Transverse colon (tissue), 4 donors: ENCODE measurements at regions not wholly inside any gene's neighbourhood (a gene's known extent, or its start where the extent isn't known, plus 50 kb on each side); places are given as distances from the start of the nearest gene placed in this dataset.

Experiments
- DNase-seq: peaks from one replicate; pipeline ENCODE4 v3.0.0-alpha.2; 2019
- H3K27ac ChIP-seq, 4 donors: fragments of 200-600 bp; sonication (generic); 2 replicates each; pipeline ENCODE4 v1.5.1; 2016 to 2018; ENCODE audit warnings: inconsistent platforms in 4 of 4
- H3K27me3 ChIP-seq: fragments of 200-600 bp; sonication (generic); 2 replicates; pipeline ENCODE4 v1.5.1; 2017; ENCODE audit warnings: inconsistent platforms
- H3K36me3 ChIP-seq, 4 donors: fragments of 200-600 bp; sonication (generic); 2 replicates each; pipeline ENCODE4 v1.5.1; 2017 to 2019; ENCODE audit warnings: inconsistent platforms in 4 of 4
- H3K4me1 ChIP-seq, 4 donors: fragments of 200-600 bp; sonication (generic); 2 replicates each; pipeline ENCODE4 v1.5.1; 2017 to 2020; ENCODE audit warnings: inconsistent platforms in 4 of 4
- H3K4me3 ChIP-seq, 4 donors: fragments of 200-600 bp; sonication (generic); 1 replicate in 1 of 4; 2 replicates in 3 of 4; pipeline versions ENCODE4 v1.5.1 to v1.6.1; 2017 to 2019; ENCODE audit warnings: inconsistent platforms in 4 of 4
- H3K9me3 ChIP-seq, 2 donors: fragments of 200-600 bp; sonication (generic); 2 replicates each; pipeline ENCODE4 v1.5.1; 2017 to 2019; ENCODE audit warnings: inconsistent platforms in 2 of 2
- CTCF ChIP-seq, 5 experiments: fragments of 200-600 bp in 3 of 5; fragments of 450-650 bp in 2 of 5; sonication (generic) in 3 of 5; IDR thresholded peaks; 1 replicate in 2 of 5; 2 replicates in 3 of 5; pipeline ENCODE4 v1.5.1; 2016 to 2017; ENCODE audit warnings: antibody characterized with exemption in 5 of 5, inconsistent platforms in 3 of 5, mild to moderate bottlenecking in 2 of 5, moderate library complexity in 1 of 5
- EP300 ChIP-seq: sonication (generic); formaldehyde crosslinking; IDR thresholded peaks from one replicate; pipeline ENCODE4 v1.6.1; 2017; ENCODE audit warnings: antibody characterized with exemption, low read depth
- POLR2A ChIP-seq: fragments of 450-650 bp; IDR thresholded peaks from one replicate; pipeline ENCODE4 v1.6.1; 2016; ENCODE audit warnings: antibody characterized with exemption, mild to moderate bottlenecking, moderate library complexity
- POLR2AphosphoS5 ChIP-seq, 3 donors: sonication (generic); formaldehyde crosslinking; IDR thresholded peaks; one replicate each; pipeline ENCODE4 v1.6.1; 2016; ENCODE audit warnings: antibody characterized with exemption in 3 of 3
- WGBS, 2 donors: methylation state at CpG; one replicate each; pipeline ENCODE4 v1.1.5; 2018; ENCODE audit warnings: low coverage in 1 of 2; 5-methylcytosine and 5-hydroxymethylcytosine counted together
- in situ Hi-C, 4 donors: fragments of 200-750 bp; cut with MboI; loops; one replicate each; pipeline versions ENCODE4 v1.15.0 to v1.15.1; 2017; ENCODE audit warnings: low sequenced_read_pairs in 3 of 4, low pct_ligation_motif_present in 1 of 4, low pct_unique_long_range_greater_than_20kb in 1 of 4
- intact Hi-C: fragments of 100-400 bp; cut with DNase I; formaldehyde crosslinking; loops from one replicate; pipeline ENCODE4 v1.15.1; 2023; ENCODE audit warnings: low total_unique reads

GRCh38 chr2:103809941-103810441 lies 1043.9 kb upstream of the POU3F3 start:
- Histone ChIP-seq H3K4me3 (no peak overlapping the region), H3K27me3 (no peaks in the 10 kb centered on the region), H3K36me3 (no peaks in the 10 kb centered on the region), H3K27ac (no peak overlapping the region), H3K4me1 (no peaks in the 10 kb centered on the region), H3K9me3 (no peaks in the 10 kb centered on the region)
- intact Hi-C loops, result no loop called here
- no peak for DNase-seq
- TF ChIP-seq POLR2A (no peak), POLR2AphosphoS5 (IDR thresholded peaks at IDR 0.05) (no peak), CTCF (IDR thresholded peaks at IDR 0.05) (no peak), EP300 (no peak)
- in situ Hi-C loops, result no loop called here
- WGBS, 2 donors, result 60 to 70% methylated on average over 2 to 7 of the region's 7 CpGs

GRCh38 chr2:103810875-103811274 lies 1043.0 kb upstream of the POU3F3 start:
- DNase-seq, result no peak
- no peaks in the 10 kb centered on the region for H3K4me1 ChIP-seq
- no peaks in the 10 kb centered on the region for H3K36me3 ChIP-seq
- H3K27me3 ChIP-seq, result no peaks in the 10 kb centered on the region
- 72% methylated on average over 2 of the region's 2 CpGs; no CpG with 5 or more reads in 1 of the 2 donors for WGBS, 2 donors
- H3K27ac ChIP-seq, result no peak overlapping the region
- no peaks in the 10 kb centered on the region for H3K9me3 ChIP-seq
- TF ChIP-seq CTCF (IDR thresholded peaks at IDR 0.05), result no peak
- TF ChIP-seq EP300, result no peak
- no peak for TF ChIP-seq POLR2AphosphoS5 (IDR thresholded peaks at IDR 0.05)
- TF ChIP-seq POLR2A, result no peak
- H3K4me3 ChIP-seq, result no peak overlapping the region
- in situ Hi-C loops (no loop called here), intact Hi-C loops (no loop called here)

GRCh38 chr2:103814016-103814415 lies 1039.9 kb upstream of the POU3F3 start:
- intact Hi-C loops, result no loop called here

GRCh38 chr2:103815731-103816130 lies 1038.2 kb upstream of the POU3F3 start:
- Histone ChIP-seq H3K27ac (no peak overlapping the region), H3K4me1 (no peaks in the 10 kb centered on the region), H3K4me3 (no peak overlapping the region), H3K27me3 (no peaks in the 10 kb centered on the region), H3K36me3 (no peaks in the 10 kb centered on the region), H3K9me3 (no peaks in the 10 kb centered on the region)
- no peak for TF ChIP-seq CTCF (IDR thresholded peaks at IDR 0.05)
- no peak for TF ChIP-seq EP300
- TF ChIP-seq POLR2A, result no peak
- TF ChIP-seq POLR2AphosphoS5 (IDR thresholded peaks at IDR 0.05), result no peak
- in situ Hi-C loops (no loop called here), intact Hi-C loops (no loop called here)
- no peak for DNase-seq
- WGBS, 2 donors, result 54% methylated on average over 1 of the region's 1 CpG; no CpG with 5 or more reads in 1 of the 2 donors

More at GRCh38 chr2:103814016-103814415, 1039.9 kb upstream of the POU3F3 start:
- TF ChIP-seq POLR2A, result no peak
- TF ChIP-seq POLR2AphosphoS5 (IDR thresholded peaks at IDR 0.05), result no peak
- TF ChIP-seq EP300, result no peak
- no peak for TF ChIP-seq CTCF (IDR thresholded peaks at IDR 0.05)
- in situ Hi-C loops, result no loop called here
- no peaks in the 10 kb centered on the region for H3K36me3 ChIP-seq
- H3K27me3 ChIP-seq, result no peaks in the 10 kb centered on the region
- H3K4me3 ChIP-seq, result no peak overlapping the region
- no peaks in the 10 kb centered on the region for H3K9me3 ChIP-seq
- no peaks in the 10 kb centered on the region for H3K4me1 ChIP-seq
- WGBS, 2 donors, result 84% methylated on average over 3 of the region's 3 CpGs
- DNase-seq, result no peak
- no peak overlapping the region for H3K27ac ChIP-seq
